Inferior parietal cortex (tissue), 1 donor: ENCODE measurements at regions not wholly inside any gene's neighbourhood (a gene's known extent, or its start where the extent isn't known, plus 50 kb on each side); places are given as distances from the start of the nearest gene placed in this dataset.

Experiments used
- DNase-seq: peaks from one replicate; pipeline ENCODE4 v3.0.0-alpha.2; 2016; ENCODE audit errors: extremely low spot score

- DNase-seq: no peak
Observed at GRCh38 chr1:243916160-243916559, 66.1 kb upstream of the AKT3 start.

GRCh38 chr1:243912347-243912746 is 62.3 kb upstream of the AKT3 start:
- DNase-seq: no peak

- peak; percentile 1 for DNase-seq
Observed at GRCh38 chr1:243910607-243911006, 60.6 kb upstream of the AKT3 start.

- no peak for DNase-seq
Observed at GRCh38 chr1:243903895-243904294, 53.9 kb upstream of the AKT3 start.

DNA sequence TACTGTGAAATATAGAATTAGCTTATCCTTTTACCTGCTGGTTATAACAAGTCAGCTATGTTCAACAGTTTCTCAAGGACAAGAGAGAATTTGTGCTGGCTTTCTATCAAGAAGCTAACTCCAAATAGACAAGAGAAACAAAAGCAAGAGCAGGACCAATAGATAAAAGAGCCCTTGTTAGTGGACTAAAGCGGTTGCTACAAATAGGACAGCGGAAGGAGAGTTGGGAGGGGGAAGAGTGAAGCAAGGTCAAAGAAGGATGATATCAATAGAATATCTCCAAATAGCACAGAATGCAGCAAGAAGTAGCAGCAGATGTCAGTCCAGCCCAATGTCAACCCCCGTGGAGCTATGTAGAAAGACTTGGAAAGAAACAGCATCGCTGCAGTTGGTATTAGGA is 53.0 kb upstream of the AKT3 start:
- peak; percentile 40 for DNase-seq

DNA sequence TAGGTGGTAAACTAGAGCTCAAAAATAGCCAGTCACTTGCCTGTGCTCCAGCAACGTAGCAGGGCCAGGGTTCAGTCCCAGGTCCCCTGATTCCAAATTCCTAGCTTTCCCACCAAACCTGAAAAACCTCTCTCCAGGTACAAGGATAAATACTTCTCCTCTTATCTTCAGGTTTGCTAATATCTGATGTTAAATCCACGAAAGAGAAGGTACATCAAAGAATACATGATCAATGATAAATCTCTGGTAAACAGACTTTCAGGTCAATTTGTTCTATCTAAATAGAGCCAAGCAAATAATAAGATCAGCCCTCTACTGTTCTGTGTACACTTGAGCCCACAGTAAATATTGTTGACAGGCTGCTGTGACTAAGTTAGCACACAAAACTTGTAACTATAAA is 52.1 kb upstream of the AKT3 start:
- DNase-seq: no peak
